Central memory CD8-positive, alpha-beta T cell (primary cell): ENCODE measurements at regions not wholly inside any gene's neighbourhood (a gene's known extent, or its start where the extent isn't known, plus 50 kb on each side); places are given as distances from the start of the nearest gene placed in this dataset.
A peak's percentile ranks its signal among the peaks of the same experiment; 100 is the strongest.

Experiments
- ATAC-seq: fragments of 150-1000 bp; cut with Tn5 transposase; replicated peaks from 2 replicates; pipeline ENCODE4 v1.10.0; 2022; ENCODE audit warnings: mild to moderate bottlenecking, moderate FRiP score, moderate number of reproducible peaks; ENCODE audit not compliant: poor library complexity, severe bottlenecking; ENCODE audit errors: extremely low read depth
- DNase-seq, 2 donors: peaks; one replicate each; pipeline ENCODE4 v3.0.0; 2021; ENCODE audit warnings: low spot score in 2 of 2
- H3K27ac Mint-ChIP-seq: one replicate; pipeline ENCODE4 v1.8.0; 2022; ENCODE audit warnings: low read depth, mild to moderate bottlenecking, moderate library complexity, mixed read lengths
- H3K27me3 Mint-ChIP-seq: one replicate; pipeline ENCODE4 v1.8.0; 2022; ENCODE audit warnings: mixed read lengths
- H3K36me3 Mint-ChIP-seq: one replicate; pipeline ENCODE4 v1.8.0; 2022; ENCODE audit warnings: mild to moderate bottlenecking, moderate library complexity, mixed read lengths; ENCODE audit not compliant: insufficient read depth
- H3K4me1 Mint-ChIP-seq: one replicate; pipeline ENCODE4 v1.8.0; 2022; ENCODE audit warnings: mixed read lengths
- H3K4me3 Mint-ChIP-seq: one replicate; pipeline ENCODE4 v1.8.0; 2022; ENCODE audit warnings: mild to moderate bottlenecking, moderate library complexity, mixed read lengths
- H3K9me3 Mint-ChIP-seq: one replicate; pipeline ENCODE4 v1.8.0; 2022; ENCODE audit warnings: mixed read lengths

DNA sequence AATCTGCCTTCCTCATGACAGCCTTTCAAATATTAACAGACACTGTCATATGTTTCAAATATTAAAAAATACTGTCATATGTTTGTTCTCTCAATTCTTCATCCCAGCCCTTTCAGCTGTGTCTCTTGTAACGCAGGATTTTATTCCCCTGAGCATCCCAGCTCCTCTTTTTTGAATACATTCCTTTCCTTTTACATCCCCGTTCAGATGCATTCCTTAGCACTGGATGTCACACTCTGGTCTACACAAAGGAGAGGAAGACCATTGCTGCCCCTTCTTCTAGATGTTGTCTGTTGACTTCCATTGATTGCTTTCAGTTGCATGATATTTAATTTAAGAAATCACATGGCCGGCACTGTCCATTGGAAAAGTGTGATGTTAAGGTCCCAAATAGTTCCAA is 117.4 kb upstream of the PAXBP1 start:
- Mint-ChIP-seq H3K27me3 (no peaks in the 10 kb centered on the region), H3K27ac (no peak overlapping the region), H3K36me3 (no peaks in the 10 kb centered on the region), H3K4me3 (no peak overlapping the region), H3K4me1 (peaks cover 18% of the 10 kb centered on the region), H3K9me3 (no peaks in the 10 kb centered on the region)
- ATAC-seq (no peak), DNase-seq (no peak)

GRCh38 chr21:32889596-32889995 is 118.0 kb upstream of the PAXBP1 start:
- no peak for ATAC-seq
- H3K27me3 Mint-ChIP-seq, result no peaks in the 10 kb centered on the region
- no peak overlapping the region for H3K27ac Mint-ChIP-seq
- H3K4me3 Mint-ChIP-seq, result no peak overlapping the region
- H3K36me3 Mint-ChIP-seq, result no peaks in the 10 kb centered on the region
- no peak for DNase-seq
- H3K9me3 Mint-ChIP-seq, result no peaks in the 10 kb centered on the region
- peaks cover 18% of the 10 kb centered on the region for H3K4me1 Mint-ChIP-seq

DNA sequence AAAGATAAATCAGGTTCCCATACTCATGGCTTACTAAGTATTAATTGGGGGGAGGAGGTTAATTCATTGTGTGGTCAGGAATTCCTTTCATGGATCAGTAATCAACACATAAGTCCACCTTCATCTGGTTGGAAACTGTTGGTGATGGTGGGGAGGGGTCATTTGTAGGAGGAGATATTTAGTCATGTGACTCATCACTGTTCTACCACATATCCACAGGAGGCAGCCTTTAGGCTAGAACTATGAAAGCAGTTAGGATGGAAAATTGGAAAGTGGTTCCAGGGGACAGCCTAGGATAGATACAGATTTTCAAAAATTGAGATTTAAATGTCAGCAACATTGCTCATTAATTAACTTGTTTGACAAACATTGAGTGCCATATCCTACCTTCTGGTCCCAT is 122.8 kb upstream of the PAXBP1 start:
- H3K4me1 Mint-ChIP-seq, result no peaks in the 10 kb centered on the region
- no peak for ATAC-seq
- H3K36me3 Mint-ChIP-seq, result no peaks in the 10 kb centered on the region
- DNase-seq, result no peak
- no peak overlapping the region for H3K27ac Mint-ChIP-seq
- H3K4me3 Mint-ChIP-seq, result no peak overlapping the region
- H3K27me3 Mint-ChIP-seq, result peaks cover 10% of the 10 kb centered on the region
- H3K9me3 Mint-ChIP-seq, result no peaks in the 10 kb centered on the region

DNA sequence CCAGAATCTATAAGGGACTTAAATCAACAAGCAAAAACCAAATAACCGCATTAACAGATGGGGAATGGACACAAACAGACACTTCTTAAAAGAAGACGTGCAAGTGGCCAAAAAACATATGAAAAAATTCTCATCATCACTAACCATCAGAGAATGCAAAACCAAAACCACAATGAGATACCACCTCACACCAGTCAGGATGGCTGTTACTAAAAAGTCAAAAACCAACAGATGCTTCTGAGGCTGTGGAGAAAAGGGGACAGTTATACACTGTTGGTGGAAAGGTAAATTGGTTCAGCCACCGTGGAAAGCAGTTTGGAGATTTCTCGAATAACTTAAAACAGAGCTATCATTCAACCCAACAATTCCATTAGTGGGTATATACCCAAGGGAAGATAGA is 124.9 kb upstream of the OLIG2 start:
- ATAC-seq (no peak), DNase-seq (no peak)
- Mint-ChIP-seq H3K36me3 (no peaks in the 10 kb centered on the region), H3K4me3 (no peak overlapping the region), H3K9me3 (no peaks in the 10 kb centered on the region), H3K27ac (no peak overlapping the region), H3K27me3 (peaks cover 10% of the 10 kb centered on the region), H3K4me1 (peaks cover 8% of the 10 kb centered on the region)

DNA sequence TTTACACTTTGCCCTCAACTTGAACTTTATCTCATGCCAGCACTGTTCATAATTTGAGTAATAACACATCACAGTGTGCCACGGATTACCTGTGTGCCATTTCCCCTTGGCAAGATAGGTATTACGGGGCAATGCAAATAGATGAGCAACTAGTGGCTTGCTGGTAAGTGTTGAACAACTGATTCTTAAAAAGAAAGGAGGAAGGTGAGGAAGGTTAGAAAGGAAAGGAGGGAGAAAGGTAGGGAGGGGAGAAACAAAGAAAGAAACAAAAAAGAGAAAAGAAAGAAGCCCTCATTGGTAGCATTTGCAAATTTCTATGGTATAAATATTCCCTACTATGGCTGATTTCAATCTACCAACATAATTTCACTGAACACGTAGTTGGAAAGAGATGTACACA is 118.2 kb upstream of the OLIG2 start:
- ATAC-seq (no peak), DNase-seq (no peak)
- no peaks in the 10 kb centered on the region for H3K27me3 Mint-ChIP-seq
- no peak overlapping the region for H3K27ac Mint-ChIP-seq
- H3K36me3 Mint-ChIP-seq, result peaks cover 2% of the 10 kb centered on the region
- no peaks in the 10 kb centered on the region for H3K9me3 Mint-ChIP-seq
- H3K4me3 Mint-ChIP-seq, result no peak overlapping the region
- H3K4me1 Mint-ChIP-seq, result no peaks in the 10 kb centered on the region

DNA sequence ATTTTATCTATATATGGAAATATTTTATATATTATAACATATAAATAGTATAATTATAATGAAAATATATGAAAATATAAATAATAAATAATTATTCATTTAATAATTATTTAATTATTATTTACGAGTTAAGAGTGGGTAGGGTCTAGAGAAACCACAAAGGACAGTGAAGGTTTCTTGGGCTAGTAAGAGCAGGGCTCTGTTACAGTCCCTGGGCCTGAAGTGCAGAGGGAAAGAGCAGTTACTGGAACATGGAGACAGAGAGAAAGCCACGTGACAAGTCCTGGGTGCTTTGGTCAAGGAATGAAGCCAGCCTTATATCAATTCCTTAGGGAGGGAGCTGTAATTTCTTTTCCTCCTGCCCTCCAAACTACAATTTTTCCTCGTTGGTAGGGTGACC is 117.2 kb upstream of the OLIG2 start:
- Mint-ChIP-seq H3K4me1 (peaks cover 3% of the 10 kb centered on the region), H3K4me3 (no peak overlapping the region), H3K27ac (no peak overlapping the region), H3K27me3 (no peaks in the 10 kb centered on the region), H3K9me3 (no peaks in the 10 kb centered on the region), H3K36me3 (peaks cover 2% of the 10 kb centered on the region)
- DNase-seq (no peak), ATAC-seq (no peak)

- Mint-ChIP-seq H3K4me1 (peaks cover 10% of the 10 kb centered on the region), H3K27ac (no peak overlapping the region), H3K9me3 (no peaks in the 10 kb centered on the region), H3K27me3 (no peaks in the 10 kb centered on the region), H3K36me3 (peaks cover 2% of the 10 kb centered on the region), H3K4me3 (no peak overlapping the region)
- ATAC-seq (no peak), DNase-seq (no peak)
Measured at GRCh38 chr21:32909393-32909792, 116.3 kb upstream of the OLIG2 start.

DNA sequence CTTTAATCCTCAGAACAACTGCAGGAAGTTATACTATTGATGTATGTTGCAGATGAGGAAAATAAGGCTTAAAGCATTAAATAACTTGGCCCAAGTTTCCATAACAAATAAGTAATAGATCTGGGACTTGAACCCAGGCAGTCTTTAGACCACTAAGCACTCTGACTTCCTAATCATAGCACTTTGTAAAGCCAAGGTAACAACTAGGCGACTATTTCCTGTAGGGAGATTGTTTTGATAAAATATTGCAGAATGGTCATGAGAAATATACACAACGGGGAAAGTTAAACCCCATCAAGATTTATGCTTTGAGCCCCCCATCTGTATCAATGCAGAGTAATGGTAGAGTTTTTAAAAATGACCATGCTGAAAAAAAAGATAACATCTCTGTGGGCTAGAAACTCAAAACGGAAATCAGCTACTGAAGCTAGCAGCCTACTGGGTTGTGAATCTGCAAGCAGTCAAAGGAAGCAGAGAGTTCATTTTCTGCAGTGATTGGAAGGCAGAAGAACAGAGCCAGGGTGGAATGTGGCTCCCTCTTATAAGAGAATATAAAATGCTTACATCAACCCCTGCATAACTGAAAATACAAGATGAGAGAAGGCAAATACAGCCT is 111.2 kb upstream of the OLIG2 start:
- Mint-ChIP-seq H3K4me3 (peak overlapping the region; percentile 46), H3K27me3 (no peaks in the 10 kb centered on the region), H3K27ac (peak overlapping the region; percentile 36), H3K36me3 (no peaks in the 10 kb centered on the region), H3K9me3 (no peaks in the 10 kb centered on the region), H3K4me1 (peaks cover 36% of the 10 kb centered on the region)
- peak; percentile 80 for ATAC-seq
- no peak for DNase-seq

GRCh38 chr21:32915099-32915498 is 110.6 kb upstream of the OLIG2 start:
- H3K36me3 Mint-ChIP-seq, result no peaks in the 10 kb centered on the region
- peaks cover 36% of the 10 kb centered on the region for H3K4me1 Mint-ChIP-seq
- H3K9me3 Mint-ChIP-seq, result no peaks in the 10 kb centered on the region
- peak overlapping the region; percentile 36 for H3K27ac Mint-ChIP-seq
- peak overlapping the region; percentile 46 for H3K4me3 Mint-ChIP-seq
- H3K27me3 Mint-ChIP-seq, result no peaks in the 10 kb centered on the region
- DNase-seq (no peak), ATAC-seq (no peak)

DNA sequence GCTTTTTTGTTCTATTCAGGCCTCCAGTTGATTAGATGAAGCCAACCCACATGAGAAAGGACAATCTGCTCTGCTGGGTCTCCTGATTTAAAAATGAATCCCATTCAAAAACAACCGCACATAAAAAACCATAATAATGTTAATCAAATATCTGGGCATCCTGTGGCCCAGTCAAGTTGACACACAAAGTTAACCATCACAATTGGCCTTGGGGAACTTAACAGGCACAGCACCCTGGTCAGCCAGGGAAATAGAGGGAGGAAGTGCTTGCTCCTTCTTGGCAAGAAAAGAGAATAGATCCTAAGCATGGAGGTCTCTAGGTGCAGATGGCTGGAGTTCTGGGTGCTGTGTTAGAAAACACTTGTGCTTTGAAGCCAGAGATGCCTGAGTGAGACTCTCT is 109.6 kb upstream of the OLIG2 start:
- no peak overlapping the region for H3K4me3 Mint-ChIP-seq
- H3K4me1 Mint-ChIP-seq, result peaks cover 36% of the 10 kb centered on the region
- H3K9me3 Mint-ChIP-seq, result no peaks in the 10 kb centered on the region
- peak overlapping the region; percentile 36 for H3K27ac Mint-ChIP-seq
- DNase-seq (no peak), ATAC-seq (no peak)
- no peaks in the 10 kb centered on the region for H3K36me3 Mint-ChIP-seq
- H3K27me3 Mint-ChIP-seq, result no peaks in the 10 kb centered on the region

DNA sequence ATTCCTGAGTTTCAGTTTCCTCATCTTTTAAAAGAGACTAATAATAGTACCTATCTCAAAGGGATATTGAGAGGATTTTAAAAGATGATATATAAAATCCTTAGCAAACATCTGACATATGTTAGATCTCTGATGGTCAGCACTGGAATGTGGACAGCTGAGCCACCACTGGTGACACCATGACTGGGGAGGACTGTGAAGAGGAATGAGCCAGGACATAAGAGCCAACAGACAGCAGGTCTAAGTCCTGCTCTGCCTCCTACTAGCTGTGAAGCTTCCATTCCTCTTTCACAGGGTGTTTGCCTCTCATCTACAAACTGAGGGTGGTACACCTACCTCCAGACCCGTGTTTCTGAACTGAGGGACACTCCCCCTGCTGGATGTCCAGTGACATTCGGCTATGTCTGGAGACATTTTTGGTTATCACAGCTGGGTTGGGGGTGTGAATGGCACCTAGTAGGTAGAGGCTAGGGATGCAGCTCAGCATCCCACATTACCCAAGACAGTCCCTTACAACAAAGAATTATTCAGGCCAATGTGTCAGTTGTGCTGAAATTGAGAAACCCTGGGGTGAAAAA is 109.1 kb upstream of the OLIG2 start:
- Mint-ChIP-seq H3K9me3 (no peaks in the 10 kb centered on the region), H3K27ac (no peak overlapping the region), H3K4me3 (no peak overlapping the region), H3K4me1 (peaks cover 41% of the 10 kb centered on the region), H3K27me3 (no peaks in the 10 kb centered on the region), H3K36me3 (no peaks in the 10 kb centered on the region)
- no peak for ATAC-seq
- DNase-seq, result no peak

DNA sequence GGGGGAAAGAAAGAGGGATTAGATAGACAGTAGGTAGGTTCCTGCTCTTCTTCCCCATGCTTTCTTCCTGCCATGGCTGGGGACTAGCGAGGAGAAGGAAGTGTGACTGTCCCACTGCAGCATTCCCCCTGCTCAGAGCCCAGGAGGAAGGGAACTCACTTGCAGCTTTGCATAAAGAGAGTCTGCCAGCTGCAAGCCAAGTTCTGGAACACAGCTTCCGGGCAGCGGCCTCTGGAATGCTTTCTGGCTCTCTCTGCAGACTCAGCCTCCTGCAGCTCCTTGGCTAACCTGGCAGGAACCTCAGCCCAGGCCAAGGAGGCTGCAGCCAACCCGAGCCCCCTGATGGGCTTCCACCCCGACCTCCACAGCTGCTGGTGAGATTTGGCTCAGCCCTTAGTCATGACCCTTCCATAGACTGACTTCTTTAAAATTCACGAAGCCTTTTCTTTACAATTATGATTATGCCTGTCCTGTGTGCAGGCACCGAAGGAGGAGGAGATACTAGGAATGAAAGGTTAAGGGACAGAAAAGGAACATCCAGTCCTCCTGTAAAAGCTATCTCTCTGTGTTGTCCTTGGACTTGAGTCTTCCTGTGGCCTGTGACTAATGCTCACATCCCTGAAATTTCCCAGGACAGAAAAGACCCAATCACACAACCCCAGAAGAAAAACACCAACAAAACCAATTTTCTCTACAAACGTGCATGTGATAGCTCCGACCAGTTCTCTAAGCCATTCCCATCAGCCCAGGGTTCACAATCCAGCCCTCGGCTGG is 108.2 kb upstream of the OLIG2 start:
- Mint-ChIP-seq H3K27ac (no peak overlapping the region), H3K9me3 (no peaks in the 10 kb centered on the region), H3K4me3 (no peak overlapping the region), H3K36me3 (no peaks in the 10 kb centered on the region), H3K27me3 (no peaks in the 10 kb centered on the region), H3K4me1 (peaks cover 44% of the 10 kb centered on the region)
- ATAC-seq, result no peak
- no peak for DNase-seq

GRCh38 chr21:32918478-32919120 is 107.1 kb upstream of the OLIG2 start:
- Mint-ChIP-seq H3K4me3 (no peak overlapping the region), H3K9me3 (no peaks in the 10 kb centered on the region), H3K4me1 (peaks cover 41% of the 10 kb centered on the region), H3K36me3 (no peaks in the 10 kb centered on the region), H3K27ac (no peak overlapping the region), H3K27me3 (no peaks in the 10 kb centered on the region)
- ATAC-seq, result no peak
- no peak for DNase-seq
